Stomach (tissue), 8 donors: ENCODE measurements at regions not wholly inside any gene's neighbourhood (a gene's known extent, or its start where the extent isn't known, plus 50 kb on each side); places are given as distances from the start of the nearest gene placed in this dataset.
A peak's percentile ranks its signal among the peaks of the same experiment; 100 is the strongest.

ENCODE experiments used
- DNase-seq, 2 donors: peaks; one replicate each; pipeline versions ENCODE4 v3.0.0 to v3.0.0-alpha.2; 2013 to 2019
- H3K27ac ChIP-seq, 5 donors: fragments of 200-600 bp in 4 of 5; sonication (generic) in 4 of 5; one replicate each; pipeline ENCODE4 v1.5.1; 2013 to 2019; ENCODE audit warnings: mild to moderate bottlenecking in 1 of 5, moderate library complexity in 1 of 5
- H3K27me3 ChIP-seq, 3 donors: fragments of 200-600 bp; sonication (generic); one replicate each; pipeline ENCODE4 v1.5.1; 2017 to 2019; ENCODE audit warnings: mixed run types in 1 of 3
- H3K36me3 ChIP-seq, 4 donors: fragments of 200-600 bp; sonication (generic); 1 replicate in 3 of 4; 2 replicates in 1 of 4; pipeline ENCODE4 v1.5.1; 2016 to 2019
- H3K4me1 ChIP-seq, 4 donors: fragments of 200-600 bp; sonication (generic); one replicate each; pipeline ENCODE4 v1.5.1; 2016 to 2019
- H3K4me3 ChIP-seq, 4 donors: fragments of 200-600 bp; sonication (generic) in 3 of 4; one replicate each; pipeline ENCODE4 v1.5.1; 2016 to 2019; ENCODE audit warnings: mild to moderate bottlenecking in 1 of 4
- H3K9me3 ChIP-seq, 4 donors: fragments of 200-600 bp; sonication (generic); one replicate each; pipeline ENCODE4 v1.5.1; 2016 to 2019
- EP300 ChIP-seq: sonication (generic); formaldehyde crosslinking; IDR thresholded peaks from one replicate; pipeline ENCODE4 v1.6.1; 2017; ENCODE audit warnings: antibody characterized with exemption
- POLR2A ChIP-seq, 4 donors: fragments of 450-650 bp; IDR thresholded peaks; one replicate each; pipeline ENCODE4 v1.6.1; 2016; ENCODE audit warnings: antibody characterized with exemption in 4 of 4, control low read depth in 2 of 4, mild to moderate bottlenecking in 1 of 4, moderate library complexity in 1 of 4
- POLR2AphosphoS5 ChIP-seq, 3 donors: sonication (generic); formaldehyde crosslinking; IDR thresholded peaks; one replicate each; pipeline ENCODE4 v1.6.1; 2016; ENCODE audit warnings: antibody characterized with exemption in 3 of 3
- WGBS, 5 donors: extraction: QIAGEN DNeasy Blood & Tissue Kit in 3 of 5; methylation state at CpG; one replicate each; pipeline versions ENCODE4 v1.1.5 to v1.1.7; 2013 to 2018; 5-methylcytosine and 5-hydroxymethylcytosine counted together
- intact Hi-C: fragments of 100-400 bp; cut with DNase I; formaldehyde crosslinking; loops from one replicate; pipeline ENCODE4 v1.15.1; 2023; ENCODE audit warnings: low total_unique reads
- TF ChIP-seq, protein P1 (sequence below), 7 experiments: fragments of 450-650 bp in 4 of 7; fragments of 200-600 bp in 3 of 7; sonication (generic) in 3 of 7; IDR thresholded peaks; one replicate each; pipeline ENCODE4 v1.5.1; 2016 to 2019; ENCODE audit warnings: antibody characterized with exemption in 7 of 7, control low read depth in 2 of 7, mild to moderate bottlenecking in 1 of 7
- donor health status: healthy with polysubstance abuse.
- donor health status: Bipolar disorder and iron deficiency.
- donor health status: healthy.

DNA sequence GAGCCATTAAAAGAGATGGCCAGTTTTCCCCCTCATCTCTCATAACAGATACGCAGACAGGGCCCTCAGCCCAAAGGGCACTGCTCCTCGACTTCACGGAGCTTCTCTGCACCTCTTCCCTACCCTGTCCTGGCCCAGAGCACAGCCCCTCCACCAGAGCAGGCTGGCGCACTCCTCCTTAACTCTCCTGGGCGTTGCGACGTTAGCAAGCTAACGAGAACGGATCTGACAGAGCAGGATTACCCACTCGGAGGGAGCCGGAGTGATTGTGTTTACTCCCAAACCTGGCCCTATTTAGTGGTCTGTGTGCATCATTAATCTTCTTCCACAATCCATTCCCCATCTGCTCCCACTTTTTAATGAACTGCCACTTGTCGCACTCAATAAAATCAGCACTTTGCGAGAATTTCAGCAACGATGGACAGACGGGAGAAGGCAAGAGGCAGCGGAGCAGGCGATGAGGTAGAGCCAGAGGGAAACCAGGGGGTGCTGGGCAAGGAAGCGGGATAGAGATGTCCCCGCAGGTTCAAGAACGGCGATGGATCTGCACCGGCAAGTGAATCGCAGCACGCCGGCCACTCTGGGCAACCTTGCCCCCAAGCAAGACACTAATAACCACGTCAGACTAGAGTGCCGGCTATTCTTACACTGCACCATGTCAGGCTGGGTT, 159.4 kb downstream of the BUD13 start:
- no peak for TF ChIP-seq POLR2AphosphoS5 (IDR thresholded peaks at IDR 0.05)
- Histone ChIP-seq H3K27me3 (peaks cover 0 to 30% (median 10%) of the 10 kb centered on the region in 3 donors), H3K36me3 (no peaks in the 10 kb centered on the region), H3K27ac (no peak overlapping the region), H3K4me1 (no peaks in the 10 kb centered on the region), H3K4me3 (no peak overlapping the region), H3K9me3 (no peaks in the 10 kb centered on the region)
- DNase-seq, result peak; percentile 11 to 22
- intact Hi-C loops, result no loop called here
- 72 to 78% (median 76%) methylated on average over 25 to 27 of the region's 27 CpGs for WGBS, 5 donors

DNA sequence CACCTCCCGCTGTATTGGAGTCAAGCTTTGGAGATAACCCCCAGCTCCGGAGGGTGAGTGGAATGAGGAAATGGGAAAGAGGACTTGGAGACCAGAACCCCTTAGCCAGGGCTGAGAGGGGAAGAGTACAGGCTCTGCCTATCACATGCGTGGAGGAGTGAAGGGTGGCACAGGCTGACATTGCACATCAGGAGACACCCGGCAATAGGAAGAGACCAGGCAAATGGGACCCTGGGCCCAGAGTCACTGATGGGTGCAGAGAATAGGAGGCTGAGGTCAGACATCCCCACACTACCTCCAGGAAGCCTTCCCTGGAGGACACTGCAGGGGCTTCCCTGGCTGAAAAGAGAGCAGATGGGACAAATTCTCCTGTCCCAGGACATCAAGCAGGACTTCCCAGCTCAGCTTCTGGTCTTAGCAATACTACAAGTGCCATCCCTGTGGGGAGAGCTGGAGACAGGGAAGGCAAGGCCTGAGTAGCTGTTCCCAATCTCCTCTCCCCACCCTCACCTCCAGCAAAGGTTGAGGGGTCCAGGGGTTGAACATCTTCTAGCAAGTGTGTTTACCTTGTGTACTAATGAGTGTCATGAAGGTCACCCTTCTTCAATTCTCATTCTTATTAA, 160.7 kb downstream of the BUD13 start:
- Histone ChIP-seq H3K36me3 (no peaks in the 10 kb centered on the region), H3K27me3 (peaks cover 0 to 36% (median 10%) of the 10 kb centered on the region in 3 donors), H3K4me1 (no peaks in the 10 kb centered on the region), H3K9me3 (no peaks in the 10 kb centered on the region), H3K27ac (no peak overlapping the region), H3K4me3 (no peak overlapping the region)
- DNase-seq, result peak in 1 of 2 donors; percentile 13
- TF ChIP-seq EP300 (no peak), POLR2AphosphoS5 (IDR thresholded peaks at IDR 0.05) (no peak), POLR2A (IDR thresholded peaks at IDR 0.05) (no peak)
- TF ChIP-seq, protein P1, sequence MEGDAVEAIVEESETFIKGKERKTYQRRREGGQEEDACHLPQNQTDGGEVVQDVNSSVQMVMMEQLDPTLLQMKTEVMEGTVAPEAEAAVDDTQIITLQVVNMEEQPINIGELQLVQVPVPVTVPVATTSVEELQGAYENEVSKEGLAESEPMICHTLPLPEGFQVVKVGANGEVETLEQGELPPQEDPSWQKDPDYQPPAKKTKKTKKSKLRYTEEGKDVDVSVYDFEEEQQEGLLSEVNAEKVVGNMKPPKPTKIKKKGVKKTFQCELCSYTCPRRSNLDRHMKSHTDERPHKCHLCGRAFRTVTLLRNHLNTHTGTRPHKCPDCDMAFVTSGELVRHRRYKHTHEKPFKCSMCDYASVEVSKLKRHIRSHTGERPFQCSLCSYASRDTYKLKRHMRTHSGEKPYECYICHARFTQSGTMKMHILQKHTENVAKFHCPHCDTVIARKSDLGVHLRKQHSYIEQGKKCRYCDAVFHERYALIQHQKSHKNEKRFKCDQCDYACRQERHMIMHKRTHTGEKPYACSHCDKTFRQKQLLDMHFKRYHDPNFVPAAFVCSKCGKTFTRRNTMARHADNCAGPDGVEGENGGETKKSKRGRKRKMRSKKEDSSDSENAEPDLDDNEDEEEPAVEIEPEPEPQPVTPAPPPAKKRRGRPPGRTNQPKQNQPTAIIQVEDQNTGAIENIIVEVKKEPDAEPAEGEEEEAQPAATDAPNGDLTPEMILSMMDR (IDR thresholded peaks at IDR 0.05), result no peak
- WGBS, 5 donors, result 69 to 87% (median 80%) methylated on average over 4 of the region's 4 CpGs
- intact Hi-C loops, result no loop called here

DNA sequence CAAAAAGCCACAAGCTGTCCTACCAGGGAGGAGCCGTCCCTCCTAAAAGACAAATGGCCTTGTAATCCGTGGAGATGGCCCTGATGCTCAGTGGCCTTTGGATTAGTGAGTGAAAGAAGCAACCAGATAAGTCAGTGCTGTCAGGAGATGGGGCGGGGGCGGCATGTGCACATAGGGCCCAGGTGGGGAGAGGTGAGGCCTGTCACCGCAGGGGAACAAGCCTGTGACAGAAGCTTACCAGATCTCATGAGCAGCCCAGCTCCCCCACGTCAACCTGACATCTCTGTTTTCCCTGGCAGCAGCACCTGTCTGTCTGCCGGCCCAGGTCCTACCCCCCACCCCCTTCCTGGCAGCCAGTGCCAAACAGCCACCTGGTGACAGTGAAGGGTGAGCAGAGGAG, 162.6 kb downstream of the BUD13 start:
- H3K36me3 ChIP-seq, result no peaks in the 10 kb centered on the region
- TF ChIP-seq EP300 (no peak), POLR2AphosphoS5 (IDR thresholded peaks at IDR 0.05) (no peak), POLR2A (IDR thresholded peaks at IDR 0.05) (no peak)
- TF ChIP-seq, protein P1 (IDR thresholded peaks at IDR 0.05), result no peak

DNA sequence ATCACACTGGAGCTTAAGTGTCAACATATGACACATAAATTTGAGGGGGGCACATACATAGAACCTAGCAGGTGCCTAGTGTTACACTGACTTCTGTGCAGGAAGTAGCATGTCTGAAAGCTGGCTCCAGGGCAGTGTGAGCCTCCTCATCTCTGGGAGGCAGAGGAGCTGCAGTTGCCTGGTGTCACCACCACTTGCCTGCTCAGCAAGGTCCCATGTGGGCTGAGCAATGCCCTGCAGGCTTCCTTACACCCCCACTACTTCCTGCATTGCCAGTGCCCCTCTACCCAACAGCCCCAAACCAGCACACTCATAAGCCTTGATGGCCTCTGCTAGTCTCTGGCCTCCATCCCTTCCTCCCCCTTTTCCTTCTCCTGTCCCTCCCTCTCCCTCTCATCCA, 165.8 kb downstream of the BUD13 start:
- no peak for DNase-seq
- Histone ChIP-seq H3K4me1 (no peaks in the 10 kb centered on the region), H3K4me3 (no peak overlapping the region), H3K9me3 (no peaks in the 10 kb centered on the region), H3K27me3 (peaks cover 0 to 35% (median under 1%) of the 10 kb centered on the region in 3 donors), H3K27ac (no peak overlapping the region), H3K36me3 (no peaks in the 10 kb centered on the region)
- intact Hi-C loops, result no loop called here
- TF ChIP-seq POLR2A (IDR thresholded peaks at IDR 0.05), result no peak
- no peak for TF ChIP-seq EP300
- TF ChIP-seq, protein P1 (IDR thresholded peaks at IDR 0.05), result no peak
- no peak for TF ChIP-seq POLR2AphosphoS5 (IDR thresholded peaks at IDR 0.05)

More for the DNA sequence above, 162.6 kb downstream of the BUD13 start:
- no peaks in the 10 kb centered on the region for H3K9me3 ChIP-seq
- intact Hi-C loops, result no loop called here
- H3K4me3 ChIP-seq, result no peak overlapping the region
- no peaks in the 10 kb centered on the region for H3K4me1 ChIP-seq
- WGBS, 5 donors, result 54 to 75% (median 58%) methylated on average over 7 of the region's 7 CpGs
- peaks cover 0 to 46% (median 10%) of the 10 kb centered on the region in 3 donors for H3K27me3 ChIP-seq
- peak in 1 of 2 donors; percentile 22 for DNase-seq
- H3K27ac ChIP-seq, result no peak overlapping the region
